ENCODE measurements at regions not wholly inside any gene's neighbourhood (a gene's known extent, or its start where the extent isn't known, plus 50 kb on each side); places are given as distances from the start of the nearest gene placed in this dataset.
"Not testable (repeated sequence)": the region's sequence is repeated elsewhere in the genome, so short reads cannot be mapped to it uniquely, and the experiment has no call there.

DNA sequence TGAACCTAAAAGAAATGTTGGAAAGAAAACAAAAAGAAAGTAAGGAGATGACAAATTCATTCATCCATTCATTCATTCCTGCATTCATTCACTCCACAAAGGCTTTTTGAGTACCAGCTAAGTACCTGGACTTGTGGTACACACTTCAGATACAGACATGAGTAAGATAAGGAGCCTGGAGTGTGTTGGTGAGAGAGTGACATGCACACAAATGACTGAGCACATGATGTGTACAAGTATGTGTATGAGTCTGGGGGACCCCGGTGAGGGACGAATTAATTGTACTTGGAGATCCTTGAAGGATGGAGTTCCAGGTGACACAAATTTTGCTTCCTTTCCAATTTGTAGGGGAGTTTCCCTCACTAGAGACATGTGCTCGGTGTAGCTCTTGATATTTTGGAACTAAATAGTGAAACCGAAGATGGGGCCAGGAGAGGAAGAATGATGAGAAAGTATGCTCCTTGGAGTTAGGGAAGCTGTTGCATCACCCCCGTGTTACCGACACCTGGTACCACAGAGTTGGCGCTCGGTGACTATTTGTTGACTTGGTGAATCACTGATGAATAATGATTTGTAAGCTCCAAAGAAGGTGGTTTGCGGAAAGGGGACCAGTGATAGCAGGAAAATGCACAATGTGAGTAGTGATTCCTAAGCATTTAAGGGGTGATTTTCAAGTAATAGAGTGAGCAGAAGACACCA is 509.8 kb downstream of the CCDC171 start:
- TF ChIP-seq JUND (IDR thresholded peaks at IDR 0.05; ENCODE audit: low read depth): no peak
- in situ Hi-C loops (cut with HindIII; ENCODE audit: low pct_unique_long_range_greater_than_20kb, low sequenced_read_pairs): no loop called here
- no peak for DNase-seq (ENCODE audit: low read depth in 1 of 2, low spot score in 1 of 2)

DNA sequence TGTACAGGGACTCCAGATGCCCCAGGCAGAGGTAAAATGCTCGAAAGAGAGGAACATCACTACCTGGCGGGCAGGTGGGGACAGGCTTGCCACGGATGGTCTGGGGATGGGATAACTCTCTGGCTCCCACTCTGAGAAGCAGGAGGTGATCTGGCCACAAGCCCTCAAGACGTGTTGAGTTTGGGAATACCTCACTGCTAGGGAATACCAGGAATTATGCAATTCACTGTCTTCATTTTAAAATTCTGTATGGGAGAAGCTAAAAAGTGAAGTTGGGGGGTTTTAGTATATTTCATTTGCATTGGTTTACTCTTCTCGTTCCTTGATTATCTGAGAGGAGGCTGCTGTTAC is 510.4 kb downstream of the CCDC171 start:
- no peak for DNase-seq (ENCODE audit: low read depth in 1 of 2, low spot score in 1 of 2)
- TF ChIP-seq JUND (IDR thresholded peaks at IDR 0.05; ENCODE audit: low read depth): no peak
- in situ Hi-C loops (cut with HindIII; ENCODE audit: low pct_unique_long_range_greater_than_20kb, low sequenced_read_pairs): no loop called here

DNA sequence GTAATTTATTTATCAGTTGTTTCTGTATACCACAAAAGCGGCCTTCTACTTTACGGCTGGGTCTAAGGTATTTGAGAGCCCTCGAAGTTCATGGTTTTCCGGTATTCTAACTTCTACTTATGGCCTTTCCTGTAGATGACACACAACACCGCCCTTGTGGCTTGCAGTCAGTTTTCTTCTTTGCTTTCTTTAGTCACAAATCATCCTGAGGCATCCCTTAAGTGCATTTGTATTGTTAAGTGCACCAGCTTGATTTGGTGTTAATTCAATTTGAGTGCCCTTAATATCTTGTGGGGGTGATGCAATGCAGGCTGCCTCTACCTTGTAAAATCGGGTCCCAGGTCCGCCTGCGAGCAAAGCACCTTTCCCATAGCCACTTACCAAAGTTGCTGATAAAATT is 511.9 kb downstream of the CCDC171 start:
- no peak for TF ChIP-seq JUND (IDR thresholded peaks at IDR 0.05; ENCODE audit: low read depth)
- DNase-seq (ENCODE audit: low read depth in 1 of 2, low spot score in 1 of 2): no peak
- in situ Hi-C loops (cut with HindIII; ENCODE audit: low pct_unique_long_range_greater_than_20kb, low sequenced_read_pairs): no loop called here

DNA sequence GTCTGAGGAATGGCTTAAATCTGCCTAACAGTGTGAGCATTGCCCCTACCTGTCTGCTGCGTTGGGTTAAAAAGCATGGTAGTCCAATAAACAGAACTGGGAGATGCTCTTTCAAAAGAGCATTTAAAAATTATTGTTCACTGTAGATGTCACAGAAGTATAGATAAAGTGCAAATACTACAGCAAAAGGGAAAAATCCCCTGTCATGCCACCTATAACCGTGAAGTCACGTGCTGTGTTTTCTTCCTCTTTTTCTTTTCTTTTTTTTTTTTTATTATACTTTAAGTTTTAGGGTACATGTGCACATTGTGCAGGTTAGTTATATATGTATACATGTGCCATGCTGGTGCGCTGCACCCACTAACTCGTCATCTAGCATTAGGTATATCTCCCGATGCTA is 513.4 kb downstream of the CCDC171 start:
- in situ Hi-C loops (cut with HindIII; ENCODE audit: low pct_unique_long_range_greater_than_20kb, low sequenced_read_pairs); DNase-seq (ENCODE audit: low read depth in 1 of 2, low spot score in 1 of 2): not testable (repeated sequence)

DNA sequence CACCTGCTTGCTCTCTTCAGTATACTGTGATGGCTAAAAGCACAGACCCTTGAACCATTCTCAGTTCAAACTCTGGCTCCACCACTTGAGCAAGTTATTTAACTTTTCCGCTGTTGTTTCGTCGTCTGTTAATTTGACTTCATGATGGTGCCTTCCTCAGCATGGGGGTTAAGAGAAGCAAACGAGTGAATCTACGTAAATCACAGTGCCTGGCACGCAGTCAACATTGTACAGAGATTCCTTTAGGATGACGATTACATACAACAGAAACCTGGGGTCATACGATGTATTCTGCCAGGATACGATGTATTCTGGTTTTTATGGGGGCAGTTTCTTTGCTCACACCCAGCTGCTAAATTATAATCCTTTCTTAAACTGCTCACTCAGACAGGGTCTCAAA is 515.6 kb downstream of the CCDC171 start:
- no peak for TF ChIP-seq JUND (IDR thresholded peaks at IDR 0.05; ENCODE audit: low read depth)
- no peak for DNase-seq (ENCODE audit: low read depth in 1 of 2, low spot score in 1 of 2)
- in situ Hi-C loops (cut with HindIII; ENCODE audit: low pct_unique_long_range_greater_than_20kb, low sequenced_read_pairs): no loop called here

DNA sequence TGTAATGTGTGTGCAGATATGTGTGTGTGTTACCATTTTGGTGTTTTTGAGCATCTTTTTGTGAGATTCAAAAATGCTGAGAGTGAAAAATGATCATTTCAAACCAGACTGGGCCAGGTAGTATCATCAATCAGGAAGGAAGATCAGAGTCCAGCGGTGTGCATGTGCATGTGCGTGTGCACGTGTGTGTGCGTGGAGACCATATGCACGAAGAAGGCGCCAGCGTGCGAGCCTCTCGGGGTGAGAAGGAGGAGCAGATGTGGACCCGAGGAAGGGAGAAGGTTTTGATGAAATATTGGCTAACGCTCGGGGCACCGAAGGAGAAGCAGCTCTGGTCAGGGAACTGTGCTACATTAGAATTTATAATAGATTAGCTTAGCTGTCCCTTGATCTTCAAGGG is 516.4 kb downstream of the CCDC171 start:
- DNase-seq (ENCODE audit: low read depth in 1 of 2, low spot score in 1 of 2): no peak
- in situ Hi-C loops (cut with HindIII; ENCODE audit: low pct_unique_long_range_greater_than_20kb, low sequenced_read_pairs): no loop called here
- no peak for TF ChIP-seq JUND (IDR thresholded peaks at IDR 0.05; ENCODE audit: low read depth)

DNA sequence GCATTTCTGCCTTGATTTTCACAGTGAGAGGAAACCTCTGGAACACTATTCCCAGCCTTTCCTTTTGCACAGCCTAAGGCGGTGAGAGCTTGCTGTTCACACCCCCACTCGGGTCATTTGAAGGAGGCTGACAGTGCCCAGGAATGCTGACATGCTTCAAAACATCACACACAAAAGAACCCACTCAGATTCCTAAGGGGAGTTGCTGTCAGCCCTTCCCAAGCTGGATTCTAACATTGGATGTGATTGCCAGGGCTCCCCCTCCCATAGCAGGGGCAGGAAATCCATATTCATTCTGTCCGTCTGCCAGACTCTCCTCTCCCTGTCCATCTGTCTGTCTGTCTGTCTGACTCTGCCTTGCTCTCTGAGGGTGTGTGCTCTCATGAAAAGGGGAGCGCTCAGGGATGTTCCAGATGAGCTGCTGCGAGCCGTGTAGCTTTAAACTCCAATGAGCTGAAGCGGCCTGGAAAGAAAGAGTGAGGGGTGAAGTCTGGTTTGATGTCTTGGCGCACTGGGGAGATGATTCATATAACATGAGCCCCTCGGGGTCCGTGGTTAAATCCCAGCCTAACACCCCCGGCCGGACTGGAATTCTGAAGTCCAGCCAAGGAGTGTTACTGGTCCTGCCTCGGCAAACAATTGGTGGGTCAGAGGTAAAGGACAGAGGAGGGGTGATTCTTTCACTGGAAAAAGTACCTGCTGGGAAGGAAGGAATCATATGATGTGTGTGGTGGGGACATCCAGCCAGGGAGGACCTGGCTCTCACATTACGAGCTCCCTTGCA is 517.0 kb downstream of the CCDC171 start:
- DNase-seq (ENCODE audit: low read depth in 1 of 2, low spot score in 1 of 2): no peak
- TF ChIP-seq JUND (IDR thresholded peaks at IDR 0.05; ENCODE audit: low read depth): no peak
- in situ Hi-C loops (cut with HindIII; ENCODE audit: low pct_unique_long_range_greater_than_20kb, low sequenced_read_pairs): no loop called here

DNA sequence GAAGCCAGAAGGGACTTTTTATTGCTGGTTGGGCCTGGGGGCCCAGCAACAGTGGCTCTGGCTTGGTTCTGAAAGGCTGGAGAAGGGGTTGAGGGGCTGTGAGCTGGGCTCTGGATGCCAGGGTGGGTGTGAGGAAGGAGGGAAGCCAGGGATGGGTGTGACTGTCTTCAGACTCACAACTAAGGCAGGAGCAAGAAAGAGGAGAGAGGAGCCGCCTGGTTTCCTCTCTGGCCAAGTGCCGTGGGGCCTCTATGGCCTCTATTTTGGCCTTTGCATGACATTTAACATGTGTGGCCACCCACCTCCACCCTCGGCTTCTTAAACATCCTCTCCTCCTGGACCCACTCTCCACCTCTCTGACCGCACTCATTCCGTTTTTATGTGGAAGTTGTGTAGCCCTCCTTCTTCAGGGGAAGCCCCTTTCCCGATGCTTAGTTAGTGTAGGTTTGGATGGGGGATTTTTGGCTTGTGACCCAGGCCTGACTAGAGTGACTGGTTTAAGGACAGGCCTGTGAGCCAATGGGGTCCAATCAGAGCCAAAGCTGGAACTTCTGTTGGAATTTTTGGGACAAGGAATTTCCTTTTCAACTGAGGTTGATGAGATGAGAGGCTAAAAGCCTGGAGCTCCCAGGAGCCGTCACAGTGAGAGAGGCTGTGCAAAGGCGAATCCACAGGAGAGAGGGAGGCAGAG is 517.8 kb downstream of the CCDC171 start:
- in situ Hi-C loops (cut with HindIII; ENCODE audit: low pct_unique_long_range_greater_than_20kb, low sequenced_read_pairs): no loop called here
- no peak for TF ChIP-seq JUND (IDR thresholded peaks at IDR 0.05; ENCODE audit: low read depth)
- no peak for DNase-seq (ENCODE audit: low read depth in 1 of 2, low spot score in 1 of 2)

DNA sequence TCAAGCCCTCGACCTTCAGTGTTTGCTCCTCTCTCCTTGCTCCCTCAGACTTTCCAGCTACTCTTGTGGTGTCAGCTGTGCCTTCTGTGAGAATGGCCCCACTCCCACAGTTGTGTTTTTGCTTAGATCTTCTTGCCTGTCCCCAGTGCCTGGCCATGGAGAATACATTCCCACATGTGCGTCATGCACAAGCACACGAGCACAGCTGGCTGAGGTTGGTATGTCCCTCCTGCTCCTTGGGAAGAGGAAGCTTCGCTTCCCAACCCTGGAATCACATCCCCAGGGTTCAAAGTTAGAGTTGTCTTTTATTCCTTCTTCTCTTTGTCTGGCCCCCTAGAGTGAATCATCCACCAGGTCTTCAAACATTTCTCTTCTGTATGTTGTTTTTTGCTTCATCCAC is 518.6 kb downstream of the CCDC171 start:
- in situ Hi-C loops (cut with HindIII; ENCODE audit: low pct_unique_long_range_greater_than_20kb, low sequenced_read_pairs): no loop called here
- no peak for DNase-seq (ENCODE audit: low read depth in 1 of 2, low spot score in 1 of 2)
- no peak for TF ChIP-seq JUND (IDR thresholded peaks at IDR 0.05; ENCODE audit: low read depth)

DNA sequence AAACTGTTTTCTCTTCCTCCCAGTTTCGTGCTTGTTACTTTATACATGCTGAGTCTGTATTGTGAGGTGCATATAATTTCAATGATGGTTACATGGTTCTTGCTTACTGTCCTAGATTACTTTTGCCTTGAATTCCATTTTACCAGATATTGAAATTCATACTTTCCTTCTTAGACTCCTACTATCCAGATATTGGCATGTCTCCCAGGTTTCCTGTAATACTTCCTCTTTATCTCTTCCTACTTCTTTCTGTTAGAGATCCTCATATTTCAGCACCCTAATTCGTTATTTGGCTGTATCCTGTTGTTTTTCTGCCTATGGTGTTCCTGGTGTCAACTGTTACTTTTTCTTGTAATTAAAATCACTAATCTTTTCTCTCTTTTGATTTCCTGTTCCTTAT is 522.1 kb downstream of the CCDC171 start:
- DNase-seq (ENCODE audit: low read depth in 1 of 2, low spot score in 1 of 2): no peak
- in situ Hi-C loops (cut with HindIII; ENCODE audit: low pct_unique_long_range_greater_than_20kb, low sequenced_read_pairs): no loop called here
- no peak for TF ChIP-seq JUND (IDR thresholded peaks at IDR 0.05; ENCODE audit: low read depth)

DNA sequence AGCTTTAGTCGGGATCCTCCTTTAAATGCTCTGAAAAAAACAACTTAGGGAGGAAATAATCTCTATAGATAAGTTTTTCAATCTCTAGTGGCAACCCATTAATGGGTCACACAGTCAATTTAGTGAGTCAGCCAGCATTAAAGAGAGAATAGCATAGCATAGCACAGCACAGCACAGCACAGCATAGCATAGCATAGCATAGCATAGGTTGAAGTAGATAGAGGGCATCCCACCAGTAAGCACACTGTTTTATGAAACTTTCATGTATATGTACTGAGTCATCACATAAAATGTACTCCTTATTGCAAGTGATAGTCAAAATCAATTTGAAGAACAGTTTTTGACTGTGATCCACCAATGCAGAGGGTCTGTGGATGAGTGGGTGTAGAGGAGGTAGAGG is 522.9 kb downstream of the CCDC171 start:
- DNase-seq (ENCODE audit: low read depth in 1 of 2, low spot score in 1 of 2): no peak
- no peak for TF ChIP-seq JUND (IDR thresholded peaks at IDR 0.05; ENCODE audit: low read depth)
- in situ Hi-C loops (cut with HindIII; ENCODE audit: low pct_unique_long_range_greater_than_20kb, low sequenced_read_pairs): no loop called here

DNA sequence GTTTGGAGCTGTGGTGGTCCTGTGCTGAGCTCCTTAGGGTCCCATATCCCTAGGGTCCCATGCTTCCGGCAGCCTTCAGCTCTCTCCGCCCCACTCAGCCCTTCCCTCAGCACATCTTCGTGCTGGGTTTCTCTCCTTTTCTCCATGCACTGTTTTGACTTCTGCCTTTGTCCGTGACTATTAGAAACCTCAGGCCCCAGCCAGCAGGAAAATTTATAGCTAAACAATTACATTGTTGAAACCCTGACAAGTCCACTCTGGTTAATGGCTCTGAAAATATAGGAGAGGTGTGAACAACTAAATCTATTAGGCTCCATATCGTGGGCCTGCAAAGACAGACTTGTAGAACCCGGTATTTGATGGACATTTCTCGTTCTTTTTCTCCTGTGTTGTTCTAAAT is 523.7 kb downstream of the CCDC171 start:
- TF ChIP-seq JUND (IDR thresholded peaks at IDR 0.05; ENCODE audit: low read depth): no peak
- no peak for DNase-seq (ENCODE audit: low read depth in 1 of 2, low spot score in 1 of 2)
- in situ Hi-C loops (cut with HindIII; ENCODE audit: low pct_unique_long_range_greater_than_20kb, low sequenced_read_pairs): no loop called here

DNA sequence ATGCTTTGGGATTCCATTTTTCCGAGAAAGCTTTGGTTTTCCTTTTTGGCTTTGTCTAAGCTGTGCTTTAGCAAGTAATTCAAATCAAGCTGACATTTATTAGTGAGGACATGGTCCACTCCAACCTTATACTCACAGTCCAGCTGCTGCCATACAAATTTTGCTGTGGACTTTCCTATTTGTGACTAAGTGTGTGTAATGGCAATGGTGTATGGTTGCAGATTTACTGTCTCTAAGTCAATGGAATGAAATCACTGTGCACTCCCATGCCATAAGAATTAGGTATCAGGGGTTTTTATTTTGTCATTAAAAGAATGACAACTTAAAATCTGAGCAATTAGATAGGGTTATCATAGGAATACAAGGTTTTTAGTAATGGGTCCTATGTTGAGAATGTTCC is 530.0 kb downstream of the CCDC171 start:
- no peak for TF ChIP-seq JUND (IDR thresholded peaks at IDR 0.05; ENCODE audit: low read depth)
- in situ Hi-C loops (cut with HindIII; ENCODE audit: low pct_unique_long_range_greater_than_20kb, low sequenced_read_pairs): no loop called here
- DNase-seq (ENCODE audit: low read depth in 1 of 2, low spot score in 1 of 2): no peak
